ENCODE measurements at regions not wholly inside any gene's neighbourhood (a gene's known extent, or its start where the extent isn't known, plus 50 kb on each side); places are given as distances from the start of the nearest gene placed in this dataset.

DNA sequence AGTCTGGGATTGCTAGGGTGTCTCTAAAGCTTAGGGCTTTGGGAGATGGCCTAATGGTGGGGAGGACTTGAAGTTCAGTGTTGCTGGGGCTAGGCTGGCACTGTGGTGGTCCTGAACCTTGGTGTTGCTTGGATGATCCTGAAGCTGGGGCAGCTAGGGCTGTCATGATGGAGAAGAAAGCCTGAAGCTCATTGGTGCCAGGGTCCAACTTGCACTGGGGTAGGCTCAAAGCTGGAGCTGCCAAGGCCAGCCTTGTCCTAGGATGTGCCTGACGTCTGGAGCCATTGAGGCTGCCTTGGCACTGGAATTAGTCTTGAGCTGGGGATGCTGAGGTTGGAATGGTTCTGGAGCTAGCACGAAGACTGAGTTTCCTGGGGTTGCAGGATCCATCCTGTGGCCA is 61.0 kb upstream of the NLRP2B start:
- Histone ChIP-seq H3K23ac (ENCODE audit: insufficient read length) (no peak overlapping the region), H4K91ac (replicated peaks; ENCODE audit: insufficient read length, low read length) (no peak overlapping the region), H3K9me3 (ENCODE audit: insufficient read depth in 2 of 2, low read depth in 1 of 2, low read length in 1 of 2) (peaks cover 4 to 25% of the 10 kb centered on the region in 2 experiments; a peak in 3 of 4 replicates), H2BK12ac (ENCODE audit: low read depth, low read length) (no peak overlapping the region), H3K4me1 (replicated peaks in 1 of 4; ENCODE audit: control insufficient read depth in 3 of 4, insufficient read depth in 4 of 4, low read length in 3 of 4) (no peaks in the 10 kb centered on the region), H2BK20ac (ENCODE audit: low read length) (no peak overlapping the region), H2AFZ (ENCODE audit: low read length) (no peak overlapping the region), H3K56ac (replicated peaks; ENCODE audit: insufficient read length, low read depth, low read length) (no peak overlapping the region), H2BK5ac (ENCODE audit: low read depth, low read length) (no peak overlapping the region), H3K14ac (ENCODE audit: insufficient read length) (no peak overlapping the region), H2BK15ac (ENCODE audit: low read length) (no peak overlapping the region), H3K27me3 (replicated peaks in 1 of 4; ENCODE audit: control insufficient read depth in 3 of 4, extremely low read depth in 1 of 4, insufficient read depth in 3 of 4, low read length in 3 of 4) (no peaks in the 10 kb centered on the region), H4K20me1 (replicated peaks in 1 of 2; ENCODE audit: control insufficient read depth in 1 of 2, insufficient read depth in 2 of 2, low read length in 2 of 2) (no peaks in the 10 kb centered on the region), H3K18ac (ENCODE audit: extremely low read depth, low read length) (no peak overlapping the region), H3K27ac (ENCODE audit: low read depth, low read length) (no peak overlapping the region), H3K4ac (replicated peaks; ENCODE audit: insufficient read length, low read depth, low read length) (no peak overlapping the region), H2BK120ac (replicated peaks; ENCODE audit: low read depth, low read length) (no peak overlapping the region), H3K36me3 (ENCODE audit: control insufficient read depth in 2 of 4, insufficient read depth in 4 of 4, low read length in 3 of 4) (no peaks in the 10 kb centered on the region; a peak in 1 of 8 replicates), H3K4me3 (ENCODE audit: extremely low read depth in 1 of 4, insufficient read depth in 2 of 4, low read depth in 3 of 4, low read length in 4 of 4) (no peak overlapping the region), H3K79me1 (ENCODE audit: low read depth, low read length) (no peaks in the 10 kb centered on the region), H3K4me2 (ENCODE audit: insufficient read depth in 1 of 2, low read depth in 2 of 2, low read length in 2 of 2) (no peak overlapping the region), H2AK5ac (ENCODE audit: low read depth, low read length) (no peak overlapping the region), H3K9ac (replicated peaks in 1 of 4; ENCODE audit: extremely low read depth in 1 of 4, low read depth in 3 of 4, low read length in 3 of 4) (no peak overlapping the region), H3K23me2 (ENCODE audit: low read depth, low read length) (no peaks in the 10 kb centered on the region), H3K79me2 (ENCODE audit: control insufficient read depth in 1 of 2, insufficient read depth in 2 of 2, low read length in 2 of 2) (no peaks in the 10 kb centered on the region), H4K8ac (ENCODE audit: extremely low read depth, insufficient read depth, low read length) (no peak overlapping the region), H4K5ac (ENCODE audit: insufficient read length, low read depth, low read length) (no peak overlapping the region)
- WGBS, 2 experiments (ENCODE audit: extremely low coverage in 1 of 2, insufficient coverage in 1 of 2, insufficient read length in 1 of 2, insufficient replicate concordance in 2 of 2, low coverage in 1 of 2, low lambda C conversion rate in 2 of 2, missing lambda C conversion rate in 1 of 2), result 46% methylated on average over 2 of the region's 2 CpGs; no CpG with 5 or more reads in 1 of the 2 experiments
- no peak for FAIRE-seq
- ChIA-PET CTCF (ENCODE audit: partially characterized antibody) (no interaction called here), POLR2A (ENCODE audit: partially characterized antibody) (no interaction called here)
- DNase-seq (ENCODE audit: low read depth in 1 of 2, low spot score in 2 of 2), result no peak
- TF ChIP-seq TCF12 (IDR thresholded peaks at IDR 0.05; ENCODE audit: low read depth, low read length), result no peak
- TF ChIP-seq CEBPB (IDR thresholded peaks at IDR 0.05; ENCODE audit: low read depth, low read length), result no peak
- no peak for TF ChIP-seq HDAC2 (IDR thresholded peaks at IDR 0.05; ENCODE audit: borderline replicate concordance in 1 of 2, low read depth in 2 of 2, low read length in 2 of 2)
- no peak for TF ChIP-seq CBX8 (IDR thresholded peaks at IDR 0.05; ENCODE audit: borderline replicate concordance, low read depth, low read length)
- no peak for TF ChIP-seq KDM1A (IDR thresholded peaks at IDR 0.05; ENCODE audit: borderline replicate concordance, low read length)
- TF ChIP-seq RNF2 (IDR thresholded peaks at IDR 0.05; ENCODE audit: borderline replicate concordance, low read depth, low read length, missing control alignments, poor library complexity, severe bottlenecking), result no peak
- no peak for TF ChIP-seq BRCA1 (IDR thresholded peaks at IDR 0.05; ENCODE audit: low read depth, low read length)
- TF ChIP-seq KDM4A (IDR thresholded peaks at IDR 0.05; ENCODE audit: low read depth, low read length, severe bottlenecking), result no peak
- no peak for TF ChIP-seq GABPA (IDR thresholded peaks at IDR 0.05; ENCODE audit: borderline replicate concordance, insufficient read depth, low read length)
- no peak for TF ChIP-seq SP2 (IDR thresholded peaks at IDR 0.05; ENCODE audit: low read length)
- TF ChIP-seq EP300 (IDR thresholded peaks at IDR 0.05; ENCODE audit: borderline replicate concordance in 1 of 2, low read depth in 2 of 2, low read length in 2 of 2), result no peak
- TF ChIP-seq SP1 (IDR thresholded peaks at IDR 0.05; ENCODE audit: low read depth, low read length), result no peak
- TF ChIP-seq, protein P1, sequence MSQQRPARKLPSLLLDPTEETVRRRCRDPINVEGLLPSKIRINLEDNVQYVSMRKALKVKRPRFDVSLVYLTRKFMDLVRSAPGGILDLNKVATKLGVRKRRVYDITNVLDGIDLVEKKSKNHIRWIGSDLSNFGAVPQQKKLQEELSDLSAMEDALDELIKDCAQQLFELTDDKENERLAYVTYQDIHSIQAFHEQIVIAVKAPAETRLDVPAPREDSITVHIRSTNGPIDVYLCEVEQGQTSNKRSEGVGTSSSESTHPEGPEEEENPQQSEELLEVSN (IDR thresholded peaks at IDR 0.05), result no peak
- TF ChIP-seq SIX5 (IDR thresholded peaks at IDR 0.05; ENCODE audit: low read depth, low read length), result no peak
